ENCODE measurements at regions not wholly inside any gene's neighbourhood (a gene's known extent, or its start where the extent isn't known, plus 50 kb on each side); places are given as distances from the start of the nearest gene placed in this dataset.

- Histone ChIP-seq H3K4me1 (ENCODE audit: control insufficient read depth in 5 of 5, insufficient read depth in 5 of 5, low read length in 5 of 5) (no peaks in the 10 kb centered on the region), H3K4me3 (no peak overlapping the region), H3K27me3 (ENCODE audit: control insufficient read depth in 3 of 3, insufficient read depth in 3 of 3, low read length in 2 of 3) (no peaks in the 10 kb centered on the region), H3K27ac (ENCODE audit: low read depth in 1 of 2, low read length in 1 of 2) (no peak overlapping the region), H3K36me3 (ENCODE audit: control insufficient read depth in 4 of 4, insufficient read depth in 4 of 4, low read length in 4 of 4) (no peaks in the 10 kb centered on the region), H3K9ac (ENCODE audit: insufficient read depth in 1 of 2, low read length in 2 of 2) (no peak overlapping the region), H3K9me3 (ENCODE audit: control insufficient read depth in 4 of 4, insufficient read depth in 3 of 4, low read length in 3 of 4) (peaks cover 0 to 2% (median 0%) of the 10 kb centered on the region in 4 donors)
- no peak for DNase-seq
- 74 to 76% methylated on average over 3 of the region's 3 CpGs for whole genome bisulfite sequencing, 2 donors
- TF ChIP-seq CTCF (IDR thresholded peaks at IDR 0.05; ENCODE audit: control extremely low read depth, extremely low read depth): no peak
- no peak for ATAC-seq (ENCODE audit: insufficient read depth, low FRiP score)
Measured at GRCh38 chr6:80976336-80976735, 776.1 kb downstream of the TENT5A start.

GRCh38 chr6:80974579-80974978 is 777.9 kb downstream of the TENT5A start:
- H3K9me3 ChIP-seq (ENCODE audit: control insufficient read depth in 4 of 4, insufficient read depth in 3 of 4, low read length in 3 of 4): peaks cover 0 to 2% (median 0%) of the 10 kb centered on the region in 4 donors
- no peaks in the 10 kb centered on the region for H3K27me3 ChIP-seq (ENCODE audit: control insufficient read depth in 3 of 3, insufficient read depth in 3 of 3, low read length in 2 of 3)
- no peak for TF ChIP-seq CTCF (IDR thresholded peaks at IDR 0.05; ENCODE audit: control extremely low read depth, extremely low read depth)
- 85 to 88% methylated on average over 2 of the region's 2 CpGs for WGBS, 2 donors
- no peak overlapping the region for H3K9ac ChIP-seq (ENCODE audit: insufficient read depth in 1 of 2, low read length in 2 of 2)
- ATAC-seq (ENCODE audit: insufficient read depth, low FRiP score) (no peak), DNase-seq (no peak)
- no peak overlapping the region for H3K27ac ChIP-seq (ENCODE audit: low read depth in 1 of 2, low read length in 1 of 2)
- no peak overlapping the region for H3K4me3 ChIP-seq
- H3K4me1 ChIP-seq (ENCODE audit: control insufficient read depth in 5 of 5, insufficient read depth in 5 of 5, low read length in 5 of 5): peaks cover 0 to 7% (median 0%) of the 10 kb centered on the region in 5 donors
- no peaks in the 10 kb centered on the region for H3K36me3 ChIP-seq (ENCODE audit: control insufficient read depth in 4 of 4, insufficient read depth in 4 of 4, low read length in 4 of 4)

GRCh38 chr6:80969439-80969838 is 783.0 kb downstream of the TENT5A start:
- Histone ChIP-seq H3K9me3 (ENCODE audit: control insufficient read depth in 4 of 4, insufficient read depth in 3 of 4, low read length in 3 of 4) (no peaks in the 10 kb centered on the region), H3K36me3 (ENCODE audit: control insufficient read depth in 4 of 4, insufficient read depth in 4 of 4, low read length in 4 of 4) (no peaks in the 10 kb centered on the region), H3K27me3 (ENCODE audit: control insufficient read depth in 3 of 3, insufficient read depth in 3 of 3, low read length in 2 of 3) (no peaks in the 10 kb centered on the region), H3K9ac (ENCODE audit: insufficient read depth in 1 of 2, low read length in 2 of 2) (no peak overlapping the region), H3K4me3 (no peak overlapping the region), H3K27ac (ENCODE audit: low read depth in 1 of 2, low read length in 1 of 2) (no peak overlapping the region), H3K4me1 (ENCODE audit: control insufficient read depth in 5 of 5, insufficient read depth in 5 of 5, low read length in 5 of 5) (peaks cover 0 to 23% (median 0%) of the 10 kb centered on the region in 5 donors)
- ATAC-seq (ENCODE audit: insufficient read depth, low FRiP score) (no peak), DNase-seq (no peak)
- no peak for TF ChIP-seq CTCF (IDR thresholded peaks at IDR 0.05; ENCODE audit: control extremely low read depth, extremely low read depth)

- TF ChIP-seq CTCF (IDR thresholded peaks at IDR 0.05; ENCODE audit: control extremely low read depth, extremely low read depth): no peak
Measured at GRCh38 chr6:80967609-80968008, 784.9 kb downstream of the TENT5A start.

More at GRCh38 chr6:80967609-80968008, 784.9 kb downstream of the TENT5A start:
- H3K4me1 ChIP-seq (ENCODE audit: control insufficient read depth in 5 of 5, insufficient read depth in 5 of 5, low read length in 5 of 5): peaks cover 0 to 31% (median 0%) of the 10 kb centered on the region in 5 donors
- WGBS, 2 donors: 6 to 11% methylated on average over 1 of the region's 1 CpG
- H3K9ac ChIP-seq (ENCODE audit: insufficient read depth in 1 of 2, low read length in 2 of 2): no peak overlapping the region
- H3K27me3 ChIP-seq (ENCODE audit: control insufficient read depth in 3 of 3, insufficient read depth in 3 of 3, low read length in 2 of 3): no peaks in the 10 kb centered on the region
- H3K36me3 ChIP-seq (ENCODE audit: control insufficient read depth in 4 of 4, insufficient read depth in 4 of 4, low read length in 4 of 4): no peaks in the 10 kb centered on the region
- ATAC-seq (ENCODE audit: insufficient read depth, low FRiP score) (no peak), DNase-seq (peak; percentile 58 to 93 (median 81))
- H3K9me3 ChIP-seq (ENCODE audit: control insufficient read depth in 4 of 4, insufficient read depth in 3 of 4, low read length in 3 of 4): no peaks in the 10 kb centered on the region
- no peak overlapping the region for H3K27ac ChIP-seq (ENCODE audit: low read depth in 1 of 2, low read length in 1 of 2)
- H3K4me3 ChIP-seq: no peak overlapping the region

Measured in lung (tissue), 11 donors.